ACC112 (cell line): ENCODE measurements at regions not wholly inside any gene's neighbourhood (a gene's known extent, or its start where the extent isn't known, plus 50 kb on each side); places are given as distances from the start of the nearest gene placed in this dataset.

Experiments
- H2AFZ ChIP-seq: fragments of 200-600 bp; sonication (generic); one replicate; pipeline ENCODE4 v1.6.0; 2017; ENCODE audit warnings: antibody characterized with exemption, low read length; ENCODE audit not compliant: unreplicated experiment
- H3K27ac ChIP-seq: fragments of 200-600 bp; sonication (generic); 2 replicates; pipeline ENCODE4 v1.5.1; 2014; ENCODE audit warnings: low read depth, mild to moderate bottlenecking, antibody characterized with exemption, low read length, moderate library complexity
- H3K27me3 ChIP-seq: fragments of 200-600 bp; sonication (generic); 2 replicates; pipeline ENCODE4 v1.6.1; 2014; ENCODE audit warnings: mild to moderate bottlenecking, antibody characterized with exemption, low read length, moderate library complexity, mixed read lengths; ENCODE audit not compliant: insufficient read depth
- H3K36me3 ChIP-seq: fragments of 200-600 bp; sonication (generic); 2 replicates; pipeline ENCODE4 v1.6.1; 2016; ENCODE audit warnings: mild to moderate bottlenecking, antibody characterized with exemption, low read length, moderate library complexity, mixed read lengths; ENCODE audit not compliant: insufficient read depth
- H3K4me1 ChIP-seq: fragments of 200-600 bp; sonication (generic); one replicate; pipeline ENCODE4 v1.6.1; 2016; ENCODE audit warnings: low read length, mixed read lengths; ENCODE audit not compliant: insufficient read depth, unreplicated experiment, control insufficient read depth
- H3K4me3 ChIP-seq: fragments of 200-600 bp; sonication (generic); 2 replicates; pipeline ENCODE4 v1.5.1; 2014; ENCODE audit warnings: mild to moderate bottlenecking, low read depth, low read length
- H3K79me2 ChIP-seq: fragments of 200-600 bp; sonication (generic); one replicate; pipeline ENCODE4 v1.6.0; 2016; ENCODE audit warnings: low read length; ENCODE audit not compliant: control insufficient read depth, unreplicated experiment, insufficient read depth

DNA sequence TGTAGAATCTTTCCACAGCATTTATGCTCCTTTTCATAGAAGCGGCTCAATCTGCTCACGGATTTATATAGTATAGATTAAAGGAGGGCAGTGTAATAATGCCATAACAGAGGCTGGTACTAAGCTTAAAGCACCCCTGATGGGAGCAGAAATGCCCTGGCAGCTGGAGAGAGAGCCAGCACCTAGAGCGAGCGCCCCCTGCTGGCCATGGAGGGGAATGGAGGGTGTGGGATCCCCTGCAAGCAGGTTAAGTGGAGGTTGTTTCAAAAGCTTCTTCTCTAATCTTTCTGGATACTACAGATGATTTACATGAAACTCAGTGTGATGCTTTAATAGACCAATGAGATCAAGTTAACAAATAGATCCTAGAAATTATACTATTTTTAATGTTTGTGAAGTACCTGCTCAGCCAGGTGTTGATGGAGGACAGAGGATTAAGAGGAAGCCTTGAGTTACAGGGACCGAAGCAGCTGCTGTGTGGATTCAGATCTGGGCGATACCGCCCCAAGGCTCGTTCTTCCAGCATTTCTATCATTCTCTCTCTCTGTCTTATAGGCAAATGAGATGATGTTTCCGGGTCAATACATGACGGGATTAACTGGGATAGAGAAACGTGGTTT, 1519.3 kb upstream of the TMEM132C start:
- no peaks in the 10 kb centered on the region for H3K79me2 ChIP-seq
- H3K4me1 ChIP-seq: no peaks in the 10 kb centered on the region
- no peaks in the 10 kb centered on the region for H3K36me3 ChIP-seq
- no peaks in the 10 kb centered on the region for H3K27me3 ChIP-seq
- H2AFZ ChIP-seq: no peak overlapping the region
- no peak overlapping the region for H3K4me3 ChIP-seq
- no peak overlapping the region for H3K27ac ChIP-seq

GRCh38 chr12:126752021-126752420, 1514.9 kb upstream of the TMEM132C start:
- no peaks in the 10 kb centered on the region for H3K79me2 ChIP-seq
- H3K27me3 ChIP-seq: peaks cover 5% of the 10 kb centered on the region; the same call in 1 of the 2 replicates
- H3K4me1 ChIP-seq: no peaks in the 10 kb centered on the region
- H3K27ac ChIP-seq: no peak overlapping the region
- H3K36me3 ChIP-seq: no peaks in the 10 kb centered on the region
- no peak overlapping the region for H3K4me3 ChIP-seq
- no peak overlapping the region for H2AFZ ChIP-seq

GRCh38 chr12:126757326-126757725, 1509.6 kb upstream of the TMEM132C start:
- Histone ChIP-seq H3K4me1 (no peaks in the 10 kb centered on the region), H3K27ac (no peak overlapping the region), H2AFZ (no peak overlapping the region), H3K27me3 (peaks cover 5% of the 10 kb centered on the region; the same call in 1 of the 2 replicates), H3K4me3 (no peak overlapping the region), H3K79me2 (no peaks in the 10 kb centered on the region), H3K36me3 (no peaks in the 10 kb centered on the region)

GRCh38 chr12:126760092-126760491, 1506.9 kb upstream of the TMEM132C start:
- Histone ChIP-seq H3K79me2 (no peaks in the 10 kb centered on the region), H3K4me3 (no peak overlapping the region), H3K27ac (no peak overlapping the region), H3K4me1 (no peaks in the 10 kb centered on the region), H3K27me3 (peaks cover 5% of the 10 kb centered on the region; the same call in 1 of the 2 replicates), H2AFZ (no peak overlapping the region), H3K36me3 (no peaks in the 10 kb centered on the region)

- no peaks in the 10 kb centered on the region for H3K79me2 ChIP-seq
- no peaks in the 10 kb centered on the region for H3K4me1 ChIP-seq
- no peak overlapping the region for H2AFZ ChIP-seq
- no peaks in the 10 kb centered on the region for H3K36me3 ChIP-seq
- H3K27me3 ChIP-seq: no peaks in the 10 kb centered on the region
- no peak overlapping the region for H3K4me3 ChIP-seq
- H3K27ac ChIP-seq: no peak overlapping the region
Measured at GRCh38 chr12:126761420-126761819, 1505.5 kb upstream of the TMEM132C start.

DNA sequence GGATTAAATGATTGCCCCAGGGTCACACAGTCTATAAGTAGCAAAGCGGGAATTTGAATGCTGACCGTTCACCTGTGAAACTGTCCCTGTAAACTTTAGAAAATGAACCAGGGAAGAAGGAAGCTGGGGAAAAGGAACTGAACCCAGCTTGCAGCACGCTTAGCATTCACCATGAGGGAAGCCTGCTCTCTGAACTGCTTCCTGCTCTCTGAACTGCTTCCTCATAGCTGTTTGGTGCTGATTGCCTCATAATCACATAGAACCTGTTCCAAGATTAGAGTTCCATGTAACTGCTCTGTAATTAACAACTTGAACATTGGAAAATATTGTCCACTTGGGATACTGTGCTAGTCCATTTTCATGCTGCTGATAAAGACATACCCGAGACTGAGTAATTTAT, 1504.8 kb upstream of the TMEM132C start:
- no peak overlapping the region for H3K4me3 ChIP-seq
- H3K79me2 ChIP-seq: no peaks in the 10 kb centered on the region
- H2AFZ ChIP-seq: no peak overlapping the region
- H3K27me3 ChIP-seq: no peaks in the 10 kb centered on the region
- H3K36me3 ChIP-seq: no peaks in the 10 kb centered on the region
- H3K4me1 ChIP-seq: no peaks in the 10 kb centered on the region
- no peak overlapping the region for H3K27ac ChIP-seq

- Histone ChIP-seq H3K36me3 (no peaks in the 10 kb centered on the region), H2AFZ (no peak overlapping the region), H3K27ac (no peak overlapping the region), H3K4me1 (no peaks in the 10 kb centered on the region), H3K4me3 (no peak overlapping the region), H3K79me2 (no peaks in the 10 kb centered on the region), H3K27me3 (no peaks in the 10 kb centered on the region)
Measured at GRCh38 chr12:126763359-126763758, 1503.6 kb upstream of the TMEM132C start.

- Histone ChIP-seq H2AFZ (no peak overlapping the region), H3K27me3 (no peaks in the 10 kb centered on the region), H3K36me3 (no peaks in the 10 kb centered on the region), H3K4me3 (no peak overlapping the region), H3K79me2 (no peaks in the 10 kb centered on the region), H3K27ac (no peak overlapping the region), H3K4me1 (no peaks in the 10 kb centered on the region)
Measured at GRCh38 chr12:126767334-126767733, 1499.6 kb upstream of the TMEM132C start.

DNA sequence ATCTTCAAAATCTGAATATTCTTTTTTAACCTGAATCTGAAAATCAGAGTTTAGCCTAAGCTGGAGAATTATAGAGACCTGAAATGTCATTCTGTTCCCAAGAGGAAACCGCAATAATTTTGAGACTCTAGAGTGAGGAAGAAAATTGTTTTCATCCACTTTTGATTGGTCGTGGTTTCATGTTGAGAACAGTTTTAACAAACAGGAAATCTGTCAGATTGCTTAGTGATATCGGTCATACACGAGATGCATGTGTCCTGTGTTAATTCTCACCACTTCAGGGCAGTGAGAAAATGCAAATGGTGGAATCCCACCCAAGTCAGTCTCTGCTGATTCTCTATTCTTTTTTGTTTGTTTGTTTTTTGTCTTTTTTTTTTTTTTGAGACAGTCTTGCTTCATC, 1498.5 kb upstream of the TMEM132C start:
- no peak overlapping the region for H3K4me3 ChIP-seq
- no peak overlapping the region for H2AFZ ChIP-seq
- H3K36me3 ChIP-seq: no peaks in the 10 kb centered on the region
- H3K27ac ChIP-seq: no peak overlapping the region
- H3K4me1 ChIP-seq: no peaks in the 10 kb centered on the region
- H3K79me2 ChIP-seq: no peaks in the 10 kb centered on the region
- no peaks in the 10 kb centered on the region for H3K27me3 ChIP-seq

DNA sequence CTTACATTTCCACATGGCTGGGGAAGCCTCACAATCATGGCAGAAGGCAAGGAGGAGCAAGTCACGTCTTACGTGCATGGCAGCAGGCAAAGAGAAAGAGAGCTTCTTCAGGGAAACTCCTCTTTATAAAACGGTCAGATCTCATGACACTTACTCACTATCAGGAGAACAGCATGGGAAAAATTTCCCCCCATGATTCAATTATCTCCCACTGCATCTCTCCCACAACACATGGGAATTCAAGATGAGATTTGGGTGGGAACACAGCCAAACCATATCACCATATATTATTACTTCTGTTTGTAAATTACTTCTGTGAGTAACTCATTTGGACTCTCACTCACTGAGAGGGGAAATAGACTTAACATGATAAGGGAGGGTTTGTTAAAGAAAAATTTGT, 1496.8 kb upstream of the TMEM132C start:
- peak overlapping the region; percentile 47; the same call in 1 of the 2 replicates for H3K4me3 ChIP-seq
- H3K4me1 ChIP-seq: no peaks in the 10 kb centered on the region
- no peaks in the 10 kb centered on the region for H3K36me3 ChIP-seq
- no peaks in the 10 kb centered on the region for H3K27me3 ChIP-seq
- H2AFZ ChIP-seq: no peak overlapping the region
- no peaks in the 10 kb centered on the region for H3K79me2 ChIP-seq
- no peak overlapping the region for H3K27ac ChIP-seq

DNA sequence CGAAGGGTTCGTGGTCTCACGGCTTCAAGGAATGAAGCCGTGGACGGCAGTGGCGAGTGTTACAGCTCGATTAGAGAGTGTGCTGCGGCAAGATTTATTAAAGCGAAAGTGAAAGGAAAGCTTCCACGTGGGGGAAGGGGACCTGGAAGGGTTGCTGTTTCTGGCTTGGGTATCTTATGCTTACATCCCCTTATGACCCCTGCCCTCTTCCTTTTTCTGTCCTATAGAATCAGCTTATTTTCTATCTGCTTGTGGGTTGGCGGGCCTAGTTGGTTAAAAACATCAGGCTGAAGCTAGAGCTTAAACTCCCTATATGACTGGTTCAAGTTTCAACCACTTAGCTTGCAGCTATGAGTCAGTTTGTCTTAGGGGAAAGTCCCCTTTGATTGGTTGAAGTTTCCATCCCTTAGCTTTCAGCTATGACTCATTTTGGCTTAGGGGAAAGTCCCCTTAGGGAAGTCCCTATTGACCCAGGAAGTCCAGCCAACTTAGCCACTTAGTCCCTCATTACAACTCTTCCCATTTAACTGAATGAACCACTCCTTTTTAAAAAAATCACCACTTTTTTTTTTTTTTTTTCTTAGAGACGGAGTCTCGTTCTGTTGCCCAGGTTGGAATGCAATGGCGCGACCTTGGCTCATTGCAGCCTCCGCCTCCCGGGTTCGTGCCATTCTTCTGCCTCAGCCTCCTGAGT, 1494.7 kb upstream of the TMEM132C start:
- H3K27ac ChIP-seq: peak overlapping the region; percentile 77
- H3K4me1 ChIP-seq: no peaks in the 10 kb centered on the region
- H2AFZ ChIP-seq: peak overlapping the region; percentile 16
- peak overlapping the region; percentile 73 for H3K4me3 ChIP-seq
- H3K36me3 ChIP-seq: no peaks in the 10 kb centered on the region
- no peaks in the 10 kb centered on the region for H3K27me3 ChIP-seq
- no peaks in the 10 kb centered on the region for H3K79me2 ChIP-seq
